GM18499 (cell line): ENCODE measurements at regions not wholly inside any gene's neighbourhood (a gene's known extent, or its start where the extent isn't known, plus 50 kb on each side); places are given as distances from the start of the nearest gene placed in this dataset.
"Not testable (repeated sequence)": the region's sequence is repeated elsewhere in the genome, so short reads cannot be mapped to it uniquely, and the experiment has no call there.

Source experiments
- ATAC-seq: cut with Tn5 transposase; IDR thresholded peaks from one replicate; pipeline ENCODE4 v1.9.1; 2021; ENCODE audit warnings: moderate number of reproducible peaks; ENCODE audit not compliant: insufficient read depth, unreplicated experiment

- not testable (repeated sequence) for ATAC-seq
Observed at GRCh38 chr7:159335181-159335926, 190.7 kb upstream of the VIPR2 start.

GRCh38 chr7:159332854-159333479 is 188.3 kb upstream of the VIPR2 start:
- not testable (repeated sequence) for ATAC-seq

- ATAC-seq, result no peak
Observed at GRCh38 chr7:159331462-159331861, 186.8 kb upstream of the VIPR2 start.

- ATAC-seq, result no peak
Observed at GRCh38 chr7:159329818-159330378, 185.2 kb upstream of the VIPR2 start.

GRCh38 chr7:159328096-159328495 is 183.4 kb upstream of the VIPR2 start:
- no peak for ATAC-seq

GRCh38 chr7:159323359-159323758 is 178.7 kb upstream of the VIPR2 start:
- no peak for ATAC-seq

GRCh38 chr7:159321278-159321677 is 176.6 kb upstream of the VIPR2 start:
- no peak for ATAC-seq

GRCh38 chr7:159318682-159319351 is 174.2 kb upstream of the VIPR2 start:
- no peak for ATAC-seq

GRCh38 chr7:159317294-159317693 is 172.6 kb upstream of the VIPR2 start:
- no peak for ATAC-seq

GRCh38 chr7:159311172-159311494 is 166.5 kb upstream of the VIPR2 start:
- ATAC-seq, result no peak

- no peak for ATAC-seq
Observed at GRCh38 chr7:159310457-159311171, 165.9 kb upstream of the VIPR2 start.

GRCh38 chr7:159309214-159309613 is 164.5 kb upstream of the VIPR2 start:
- ATAC-seq, result not testable (repeated sequence)

GRCh38 chr7:159306012-159306411 is 161.3 kb upstream of the VIPR2 start:
- ATAC-seq, result no peak

- ATAC-seq, result not testable (repeated sequence)
Observed at GRCh38 chr7:159305185-159305584, 160.5 kb upstream of the VIPR2 start.

GRCh38 chr7:159303510-159303909 is 158.8 kb upstream of the VIPR2 start:
- ATAC-seq, result not testable (repeated sequence)

- no peak for ATAC-seq
Observed at GRCh38 chr7:159296093-159296681, 151.5 kb upstream of the VIPR2 start.

- ATAC-seq, result not testable (repeated sequence)
Observed at GRCh38 chr7:159286487-159286886, 141.8 kb upstream of the VIPR2 start.

- ATAC-seq, result no peak
Observed at GRCh38 chr7:159281573-159281972, 136.9 kb upstream of the VIPR2 start.

GRCh38 chr7:159280008-159280407 is 135.3 kb upstream of the VIPR2 start:
- no peak for ATAC-seq

- ATAC-seq, result no peak
Observed at GRCh38 chr7:159272739-159273138, 128.1 kb upstream of the VIPR2 start.
